MM.1S (cell line): ENCODE measurements at regions not wholly inside any gene's neighbourhood (a gene's known extent, or its start where the extent isn't known, plus 50 kb on each side); places are given as distances from the start of the nearest gene placed in this dataset.

Source experiments
- DNase-seq: peaks from one replicate; pipeline ENCODE4 v3.0.0-alpha.2; 2015
- H2AFZ ChIP-seq: fragments of 300-600 bp; sonication (generic); 2 replicates; pipeline ENCODE4 v1.6.0; 2016; ENCODE audit warnings: antibody characterized with exemption, low read length
- H3F3A ChIP-seq: fragments of 300-600 bp; sonication (generic); 2 replicates; pipeline ENCODE4 v1.6.1; 2016; ENCODE audit warnings: mild to moderate bottlenecking, antibody characterized with exemption, low read length, moderate library complexity, mixed read lengths; ENCODE audit not compliant: insufficient read depth
- H3K27ac ChIP-seq: fragments of 300-600 bp; sonication (generic); 2 replicates; pipeline ENCODE4 v1.5.1; 2016; ENCODE audit warnings: mild to moderate bottlenecking, low read length
- H3K27me3 ChIP-seq: fragments of 300-600 bp; sonication (generic); replicated peaks from 2 replicates; pipeline ENCODE4 v1.6.0; 2016; ENCODE audit warnings: low read length; ENCODE audit not compliant: insufficient read depth
- H3K36me3 ChIP-seq: fragments of 300-600 bp; sonication (generic); replicated peaks from 2 replicates; pipeline ENCODE4 v1.6.1; 2016; ENCODE audit warnings: mild to moderate bottlenecking, low read length, mixed read lengths; ENCODE audit not compliant: insufficient read depth
- H3K4me1 ChIP-seq: fragments of 300-600 bp; sonication (generic); 2 replicates; pipeline ENCODE4 v1.6.1; 2016; ENCODE audit warnings: low read length, mixed read lengths
- H3K4me2 ChIP-seq: fragments of 300-600 bp; sonication (generic); 2 replicates; pipeline ENCODE4 v1.6.0; 2016; ENCODE audit warnings: low read depth, low read length
- H3K4me3 ChIP-seq: fragments of 300-600 bp; sonication (generic); 2 replicates; pipeline ENCODE4 v1.5.1; 2016; ENCODE audit warnings: low read length, mixed read lengths
- H3K79me2 ChIP-seq: fragments of 300-600 bp; sonication (generic); 2 replicates; pipeline ENCODE4 v1.6.1; 2016; ENCODE audit warnings: mixed run types, low read length, mixed read lengths
- H3K9ac ChIP-seq: fragments of 300-600 bp; sonication (generic); 2 replicates; pipeline ENCODE4 v1.6.1; 2016; ENCODE audit warnings: low read length, mixed read lengths
- H3K9me2 ChIP-seq: fragments of 300-600 bp; sonication (generic); replicated peaks from 2 replicates; pipeline ENCODE4 v1.6.1; 2016; ENCODE audit warnings: mild to moderate bottlenecking, low read length, mixed read lengths; ENCODE audit not compliant: insufficient read depth
- H3K9me3 ChIP-seq: fragments of 300-600 bp; sonication (generic); replicated peaks from 2 replicates; pipeline ENCODE4 v1.6.1; 2016; ENCODE audit warnings: mild to moderate bottlenecking, low read length, mixed read lengths; ENCODE audit not compliant: insufficient read depth
- H4K20me1 ChIP-seq: fragments of 300-600 bp; sonication (generic); 2 replicates; pipeline ENCODE4 v1.6.1; 2016; ENCODE audit warnings: mild to moderate bottlenecking, low read length, moderate library complexity, mixed read lengths; ENCODE audit not compliant: insufficient read depth
- CTCF ChIP-seq: fragments of 300-600 bp; sonication (generic); IDR thresholded peaks from 2 replicates; pipeline ENCODE4 v1.5.1; 2016; ENCODE audit warnings: antibody characterized with exemption, low read length, mixed read lengths
- EZH2 ChIP-seq: fragments of 300-600 bp; sonication (generic); optimal IDR thresholded peaks from 2 replicates; pipeline ENCODE3; 2017; ENCODE audit warnings: low read depth, mild to moderate bottlenecking, antibody characterized with exemption, low read length, mixed read lengths
- EZH2phosphoT487 ChIP-seq: fragments of 300-600 bp; sonication (generic); IDR thresholded peaks from 2 replicates; pipeline ENCODE4 v1.6.1; 2018; ENCODE audit warnings: antibody characterized with exemption, low read length

GRCh38 chr7:52091996-52092395 is 775.4 kb upstream of the COBL start:
- Histone ChIP-seq H3K4me3 (no peak overlapping the region), H2AFZ (no peak overlapping the region), H3K27ac (no peak overlapping the region), H3K9ac (no peak overlapping the region), H3K4me1 (no peaks in the 10 kb centered on the region), H3K27me3 (no peaks in the 10 kb centered on the region), H4K20me1 (no peaks in the 10 kb centered on the region), H3K36me3 (no peaks in the 10 kb centered on the region), H3K9me3 (no peaks in the 10 kb centered on the region), H3K9me2 (no peaks in the 10 kb centered on the region), H3K79me2 (no peaks in the 10 kb centered on the region), H3K4me2 (no peak overlapping the region), H3F3A (no peaks in the 10 kb centered on the region)
- DNase-seq, result no peak
- TF ChIP-seq EZH2phosphoT487 (no peak), CTCF (no peak), EZH2 (no peak)

GRCh38 chr7:52091101-52091500 is 774.5 kb upstream of the COBL start:
- no peaks in the 10 kb centered on the region for H3K9me2 ChIP-seq
- no peaks in the 10 kb centered on the region for H3K4me1 ChIP-seq
- no peak overlapping the region for H3K4me2 ChIP-seq
- no peaks in the 10 kb centered on the region for H4K20me1 ChIP-seq
- no peak overlapping the region for H3K4me3 ChIP-seq
- no peak overlapping the region for H2AFZ ChIP-seq
- H3K27ac ChIP-seq, result no peak overlapping the region
- no peaks in the 10 kb centered on the region for H3K79me2 ChIP-seq
- H3K9me3 ChIP-seq, result no peaks in the 10 kb centered on the region
- no peaks in the 10 kb centered on the region for H3F3A ChIP-seq
- H3K27me3 ChIP-seq, result no peaks in the 10 kb centered on the region
- no peak overlapping the region for H3K9ac ChIP-seq
- no peaks in the 10 kb centered on the region for H3K36me3 ChIP-seq
- no peak for DNase-seq
- no peak for TF ChIP-seq CTCF

- Histone ChIP-seq H3K27me3 (no peaks in the 10 kb centered on the region), H3F3A (no peaks in the 10 kb centered on the region), H3K9me3 (no peaks in the 10 kb centered on the region), H4K20me1 (no peaks in the 10 kb centered on the region), H3K4me3 (no peak overlapping the region), H3K4me1 (no peaks in the 10 kb centered on the region), H3K79me2 (no peaks in the 10 kb centered on the region), H3K9ac (no peak overlapping the region), H2AFZ (no peak overlapping the region), H3K36me3 (no peaks in the 10 kb centered on the region), H3K4me2 (no peak overlapping the region), H3K9me2 (no peaks in the 10 kb centered on the region), H3K27ac (no peak overlapping the region)
- TF ChIP-seq EZH2phosphoT487 (no peak), EZH2 (no peak), CTCF (no peak)
- DNase-seq, result no peak
Observed at GRCh38 chr7:52088008-52088901, 771.6 kb upstream of the COBL start.
